Ishikawa (cell line): ENCODE measurements at regions not wholly inside any gene's neighbourhood (a gene's known extent, or its start where the extent isn't known, plus 50 kb on each side); places are given as distances from the start of the nearest gene placed in this dataset.

Source experiments
- CEBPB ChIP-seq: IDR thresholded peaks from 2 replicates; pipeline ENCODE4 v1.6.1; 2012
- EGR1 ChIP-seq: IDR thresholded peaks from 2 replicates; pipeline ENCODE4 v1.6.1; 2012

DNA sequence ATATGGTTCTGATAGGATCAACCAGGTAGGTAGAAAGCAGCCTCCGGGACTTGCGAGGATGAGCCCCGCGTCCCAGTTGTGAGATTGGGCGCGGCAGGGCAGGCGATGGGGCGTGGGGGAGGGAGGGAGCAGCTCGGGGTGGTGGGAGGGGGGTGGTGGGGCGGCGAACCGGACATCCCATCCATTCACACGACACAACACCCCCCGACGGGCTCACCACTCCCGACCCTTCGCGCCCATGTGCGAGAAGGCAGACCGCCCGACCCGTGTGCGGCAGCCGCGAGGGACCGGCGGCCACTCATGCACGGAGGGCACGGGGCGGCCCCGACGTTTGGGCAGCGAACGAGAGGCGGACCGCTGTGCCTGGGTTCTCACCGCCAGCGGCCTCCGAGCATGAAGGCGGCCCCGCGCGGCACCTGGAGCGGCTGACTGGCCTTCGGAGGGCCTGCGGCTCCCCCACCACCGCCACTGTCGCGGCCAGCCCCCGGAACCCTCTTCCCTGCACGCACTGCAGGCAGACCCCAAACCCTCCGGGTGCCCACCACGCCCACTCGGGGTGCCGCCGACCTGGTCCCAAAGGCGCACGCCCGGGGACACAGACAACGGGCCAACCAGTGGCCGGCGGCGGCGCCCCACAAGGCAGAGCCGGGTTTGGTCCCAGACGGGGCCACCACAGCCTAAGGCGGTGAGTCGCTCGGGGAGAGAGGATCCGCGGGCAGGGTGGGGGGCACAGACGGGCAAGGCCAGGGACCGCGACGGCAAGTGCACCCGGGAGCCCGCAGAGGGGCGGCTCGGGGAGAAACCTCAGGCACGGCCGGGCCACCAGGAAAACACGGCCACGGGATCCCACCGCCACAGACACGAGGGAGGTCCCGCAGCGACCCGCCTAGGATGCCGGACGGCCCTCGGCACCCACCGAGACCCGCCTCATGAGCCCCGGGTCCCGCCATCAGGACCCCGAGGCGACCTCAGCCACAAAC lies 769.2 kb upstream of the DEFB115 start:
- no peak for TF ChIP-seq EGR1
- no peak for TF ChIP-seq CEBPB
